DOHH2 (cell line): ENCODE measurements at regions not wholly inside any gene's neighbourhood (a gene's known extent, or its start where the extent isn't known, plus 50 kb on each side); places are given as distances from the start of the nearest gene placed in this dataset.

ENCODE experiments used
- CTCF ChIP-seq: fragments of 200-600 bp; sonication (generic); IDR thresholded peaks from one replicate; pipeline ENCODE4 v1.5.1; 2014; ENCODE audit warnings: antibody characterized with exemption, mild to moderate bottlenecking, low read depth, low read length; ENCODE audit not compliant: poor library complexity, severe bottlenecking
- EZH2phosphoT487 ChIP-seq: fragments of 200-600 bp; sonication (generic); IDR thresholded peaks from 2 replicates; pipeline ENCODE4 v1.6.1; 2017; ENCODE audit warnings: borderline replicate concordance, mild to moderate bottlenecking, antibody characterized with exemption, low read length, moderate library complexity, mixed read lengths

DNA sequence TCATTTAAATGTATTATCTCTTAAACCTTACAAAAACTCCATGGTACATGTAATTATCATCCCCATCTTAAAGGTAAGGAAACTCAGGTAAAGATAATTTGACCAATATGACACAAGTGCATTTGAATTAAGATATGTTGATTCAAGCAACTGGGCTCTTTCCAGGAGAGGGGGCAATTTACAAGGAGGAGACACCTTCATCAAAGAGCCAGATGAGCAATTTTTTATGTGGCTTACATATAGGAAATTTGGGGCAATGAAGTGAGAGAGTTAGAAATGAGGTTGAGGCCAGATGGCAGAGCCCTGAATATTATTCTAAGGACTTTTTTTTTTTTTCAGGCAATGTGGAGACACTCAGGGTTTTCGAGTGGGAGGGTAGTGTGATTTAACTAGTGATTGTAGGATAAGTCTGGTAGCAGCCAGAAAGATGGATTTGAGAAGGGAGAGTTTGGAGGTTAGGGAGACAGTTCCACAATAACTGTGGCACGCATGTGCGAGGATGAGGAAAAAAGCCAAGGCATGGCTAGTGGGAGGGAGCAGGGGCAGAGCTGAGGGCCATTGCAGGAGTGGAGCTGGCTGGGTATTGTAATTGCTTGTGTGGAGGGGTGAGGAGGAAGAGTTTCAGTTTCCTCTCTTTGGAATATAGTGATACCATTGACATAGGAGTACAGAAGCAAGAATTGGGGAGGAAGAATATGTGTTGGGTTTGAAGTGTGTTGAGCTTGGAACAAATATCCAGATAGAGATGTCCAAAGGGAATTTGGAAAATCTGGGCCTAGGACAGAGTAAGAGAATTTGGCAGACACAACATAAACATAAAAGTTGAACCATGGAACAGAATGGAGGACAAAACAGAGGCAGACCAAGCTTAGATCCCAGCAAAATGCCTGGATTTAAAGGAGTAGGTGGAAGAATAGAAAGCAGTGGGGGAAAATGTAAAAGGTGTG is 72.0 kb downstream of the ACTBL2 start:
- no peak for TF ChIP-seq CTCF
- no peak for TF ChIP-seq EZH2phosphoT487
